ENCODE measurements at regions not wholly inside any gene's neighbourhood (a gene's known extent, or its start where the extent isn't known, plus 50 kb on each side); places are given as distances from the start of the nearest gene placed in this dataset.

DNA sequence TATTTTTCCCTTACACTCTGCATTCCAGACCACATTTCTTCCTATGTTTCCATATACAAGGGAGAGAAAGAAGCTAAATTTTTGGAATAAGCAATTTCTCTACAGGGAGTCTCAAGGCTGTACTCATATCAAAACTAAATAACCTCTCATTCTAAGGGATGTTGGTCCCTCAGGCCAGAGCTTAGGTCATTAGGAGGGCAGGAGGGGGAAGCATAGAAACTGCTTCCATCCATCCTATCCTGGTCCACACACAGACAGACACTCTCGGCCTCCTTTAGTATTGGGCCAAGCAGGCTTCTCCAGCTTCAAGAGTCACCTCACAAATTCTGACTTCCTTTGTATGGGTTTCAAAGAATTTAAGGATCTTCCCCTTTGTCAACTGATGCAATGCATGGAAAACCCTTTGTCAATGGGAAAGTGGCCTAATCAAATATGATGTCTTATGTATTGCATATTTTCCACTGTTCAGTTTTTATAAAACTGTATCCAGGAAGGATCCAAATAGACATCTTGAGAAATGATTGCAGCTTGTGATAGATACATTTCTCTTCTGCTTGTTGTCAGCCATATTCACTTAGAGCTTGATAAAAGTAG is 140.7 kb upstream of the RARB start:
- no peak for DNase-seq (ENCODE audit: low read depth in 1 of 2, low spot score in 1 of 2)
- no peak for TF ChIP-seq SPI1 (IDR thresholded peaks at IDR 0.05; ENCODE audit: borderline replicate concordance, low read depth)
- TF ChIP-seq, protein P1, sequence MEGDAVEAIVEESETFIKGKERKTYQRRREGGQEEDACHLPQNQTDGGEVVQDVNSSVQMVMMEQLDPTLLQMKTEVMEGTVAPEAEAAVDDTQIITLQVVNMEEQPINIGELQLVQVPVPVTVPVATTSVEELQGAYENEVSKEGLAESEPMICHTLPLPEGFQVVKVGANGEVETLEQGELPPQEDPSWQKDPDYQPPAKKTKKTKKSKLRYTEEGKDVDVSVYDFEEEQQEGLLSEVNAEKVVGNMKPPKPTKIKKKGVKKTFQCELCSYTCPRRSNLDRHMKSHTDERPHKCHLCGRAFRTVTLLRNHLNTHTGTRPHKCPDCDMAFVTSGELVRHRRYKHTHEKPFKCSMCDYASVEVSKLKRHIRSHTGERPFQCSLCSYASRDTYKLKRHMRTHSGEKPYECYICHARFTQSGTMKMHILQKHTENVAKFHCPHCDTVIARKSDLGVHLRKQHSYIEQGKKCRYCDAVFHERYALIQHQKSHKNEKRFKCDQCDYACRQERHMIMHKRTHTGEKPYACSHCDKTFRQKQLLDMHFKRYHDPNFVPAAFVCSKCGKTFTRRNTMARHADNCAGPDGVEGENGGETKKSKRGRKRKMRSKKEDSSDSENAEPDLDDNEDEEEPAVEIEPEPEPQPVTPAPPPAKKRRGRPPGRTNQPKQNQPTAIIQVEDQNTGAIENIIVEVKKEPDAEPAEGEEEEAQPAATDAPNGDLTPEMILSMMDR (IDR thresholded peaks at IDR 0.05; ENCODE audit: insufficient read depth, low read length), result no peak
- H3K27ac ChIP-seq (replicated peaks), result no peak overlapping the region

DNA sequence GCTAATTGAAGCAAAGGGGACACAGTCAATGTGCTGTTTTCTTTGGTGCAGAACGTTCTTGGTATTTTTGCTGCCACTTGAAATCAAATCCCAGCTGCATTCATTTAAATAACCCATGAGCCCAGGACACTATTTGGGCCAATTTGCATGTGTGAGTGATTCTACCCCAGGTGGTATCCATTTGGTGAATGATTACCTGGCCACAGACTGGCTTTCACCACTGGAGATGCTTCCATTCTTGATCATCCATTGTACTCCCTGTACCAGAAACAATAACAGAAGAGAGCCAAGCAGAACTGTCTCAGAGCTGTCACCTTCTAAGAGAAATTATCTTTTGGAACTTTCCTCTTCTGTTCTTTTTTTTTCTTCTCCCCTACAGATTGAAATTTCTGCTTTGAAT is 139.7 kb upstream of the RARB start:
- Histone ChIP-seq H3K27ac (replicated peaks) (no peak overlapping the region), H3K4me3 (replicated peaks; ENCODE audit: insufficient read depth, low read length) (no peak overlapping the region), H3K27me3 (ENCODE audit: insufficient read depth, poor library complexity, severe bottlenecking) (no peaks in the 10 kb centered on the region)
- no peak for DNase-seq (ENCODE audit: low read depth in 1 of 2, low spot score in 1 of 2)
- TF ChIP-seq POLR2AphosphoS5 (IDR thresholded peaks at IDR 0.05; ENCODE audit: low read depth), result no peak
- no peak for TF ChIP-seq REST (IDR thresholded peaks at IDR 0.05; ENCODE audit: insufficient replicate concordance, low read depth)
- TF ChIP-seq, protein P1 (IDR thresholded peaks at IDR 0.05; ENCODE audit: insufficient read depth, low read length), result no peak
- no peak for TF ChIP-seq SPI1 (IDR thresholded peaks at IDR 0.05; ENCODE audit: borderline replicate concordance, low read depth)
- no peak for TF ChIP-seq GABPA (IDR thresholded peaks at IDR 0.05; ENCODE audit: low read depth)

More for the DNA sequence above, 140.7 kb upstream of the RARB start:
- no peaks in the 10 kb centered on the region for H3K27me3 ChIP-seq (ENCODE audit: insufficient read depth, poor library complexity, severe bottlenecking)
- no peak overlapping the region for H3K4me3 ChIP-seq (replicated peaks; ENCODE audit: insufficient read depth, low read length)

DNA sequence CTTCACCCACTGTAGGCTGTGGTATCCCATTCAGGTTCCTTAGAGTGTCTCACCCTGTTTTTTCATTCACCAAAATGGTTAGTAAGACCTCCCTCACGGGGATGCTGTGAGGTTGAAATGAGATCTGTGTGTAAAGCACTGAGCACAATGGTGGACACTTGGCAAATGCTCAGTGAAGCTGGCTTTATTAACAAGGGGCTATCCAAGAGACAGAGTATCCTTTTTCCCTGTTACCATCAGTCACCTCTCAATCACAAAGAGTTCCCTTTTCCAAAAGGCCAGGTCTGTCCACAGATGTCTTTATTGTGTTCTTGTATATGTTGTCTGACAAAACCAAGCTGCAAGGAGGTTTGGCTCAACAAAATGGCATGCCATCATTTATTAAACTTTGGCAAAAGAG is 138.9 kb upstream of the RARB start:
- Histone ChIP-seq H3K4me3 (replicated peaks; ENCODE audit: insufficient read depth, low read length) (no peak overlapping the region), H3K27me3 (ENCODE audit: insufficient read depth, poor library complexity, severe bottlenecking) (no peaks in the 10 kb centered on the region), H3K27ac (replicated peaks) (no peak overlapping the region)
- DNase-seq (ENCODE audit: low read depth in 1 of 2, low spot score in 1 of 2), result no peak
- TF ChIP-seq, protein P1 (IDR thresholded peaks at IDR 0.05; ENCODE audit: insufficient read depth, low read length), result no peak
- TF ChIP-seq GABPA (IDR thresholded peaks at IDR 0.05; ENCODE audit: low read depth) (no peak), POLR2AphosphoS5 (IDR thresholded peaks at IDR 0.05; ENCODE audit: low read depth) (no peak), REST (IDR thresholded peaks at IDR 0.05; ENCODE audit: insufficient replicate concordance, low read depth) (no peak), SPI1 (IDR thresholded peaks at IDR 0.05; ENCODE audit: borderline replicate concordance, low read depth) (no peak)

DNA sequence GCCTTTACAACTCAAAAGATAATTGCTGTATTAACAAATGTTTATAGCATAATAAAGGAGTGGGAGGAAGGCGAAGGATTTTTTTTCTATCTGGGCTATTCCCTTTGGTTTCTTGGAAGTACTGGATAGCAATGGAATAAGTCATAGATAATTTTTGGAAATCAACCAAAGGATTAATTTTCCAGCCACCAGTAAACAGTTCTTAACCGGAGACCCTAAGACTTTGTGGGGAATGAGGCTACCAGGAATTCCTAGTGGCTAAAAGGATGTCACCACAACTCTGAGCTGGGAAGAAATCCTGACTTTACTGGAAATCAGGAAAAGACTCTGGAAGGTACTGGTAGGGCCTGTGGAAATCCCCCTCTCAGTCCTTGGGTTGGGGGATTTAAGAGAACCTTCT is 138.4 kb upstream of the RARB start:
- TF ChIP-seq GABPA (IDR thresholded peaks at IDR 0.05; ENCODE audit: low read depth), result no peak
- no peak for TF ChIP-seq REST (IDR thresholded peaks at IDR 0.05; ENCODE audit: insufficient replicate concordance, low read depth)
- no peak for TF ChIP-seq SPI1 (IDR thresholded peaks at IDR 0.05; ENCODE audit: borderline replicate concordance, low read depth)
- TF ChIP-seq, protein P1 (IDR thresholded peaks at IDR 0.05; ENCODE audit: insufficient read depth, low read length), result no peak
- no peak for TF ChIP-seq POLR2AphosphoS5 (IDR thresholded peaks at IDR 0.05; ENCODE audit: low read depth)
- H3K27ac ChIP-seq (replicated peaks), result no peak overlapping the region
- no peak overlapping the region for H3K4me3 ChIP-seq (replicated peaks; ENCODE audit: insufficient read depth, low read length)
- no peaks in the 10 kb centered on the region for H3K27me3 ChIP-seq (ENCODE audit: insufficient read depth, poor library complexity, severe bottlenecking)
- DNase-seq (ENCODE audit: low read depth in 1 of 2, low spot score in 1 of 2), result no peak
